HG02610 (cell line): ENCODE measurements at regions not wholly inside any gene's neighbourhood (a gene's known extent, or its start where the extent isn't known, plus 50 kb on each side); places are given as distances from the start of the nearest gene placed in this dataset.
"Not testable (repeated sequence)": the region's sequence is repeated elsewhere in the genome, so short reads cannot be mapped to it uniquely, and the experiment has no call there.

Source experiments
- ATAC-seq: cut with Tn5 transposase; IDR thresholded peaks from one replicate; pipeline ENCODE4 v1.9.1; 2021; ENCODE audit warnings: mild to moderate bottlenecking, moderate library complexity; ENCODE audit not compliant: unreplicated experiment

DNA sequence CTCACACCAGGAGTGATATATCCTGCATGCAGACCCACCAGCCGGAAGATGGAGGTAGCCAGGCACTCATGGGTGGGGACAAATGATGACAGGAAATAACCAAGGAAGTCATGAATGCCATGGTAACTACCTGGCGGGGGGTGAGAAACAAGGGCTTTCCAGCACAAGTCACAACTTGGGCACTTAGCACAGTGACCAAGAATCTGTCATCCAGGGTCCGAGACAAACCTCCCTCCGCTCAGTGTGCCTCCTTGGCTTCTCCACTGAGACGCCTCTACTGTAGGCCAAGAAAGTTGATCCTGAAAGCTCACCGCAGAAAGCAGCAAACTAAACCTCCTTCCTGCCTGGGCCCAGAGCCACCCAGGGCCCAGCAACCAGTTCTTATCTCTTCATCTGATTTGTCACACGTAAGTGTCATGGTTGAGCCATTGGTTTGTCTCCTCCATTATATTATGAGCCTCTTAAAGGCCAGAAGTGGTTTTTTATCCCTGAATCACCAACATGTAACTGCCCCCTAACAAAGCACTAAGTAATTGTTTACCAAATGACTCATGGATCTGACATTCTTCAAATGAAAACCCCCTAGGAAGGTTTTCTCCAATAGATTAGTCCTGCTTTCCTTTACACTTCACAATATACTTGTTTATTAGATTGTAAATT is 84.3 kb upstream of the TAB2 start:
- ATAC-seq: no peak

DNA sequence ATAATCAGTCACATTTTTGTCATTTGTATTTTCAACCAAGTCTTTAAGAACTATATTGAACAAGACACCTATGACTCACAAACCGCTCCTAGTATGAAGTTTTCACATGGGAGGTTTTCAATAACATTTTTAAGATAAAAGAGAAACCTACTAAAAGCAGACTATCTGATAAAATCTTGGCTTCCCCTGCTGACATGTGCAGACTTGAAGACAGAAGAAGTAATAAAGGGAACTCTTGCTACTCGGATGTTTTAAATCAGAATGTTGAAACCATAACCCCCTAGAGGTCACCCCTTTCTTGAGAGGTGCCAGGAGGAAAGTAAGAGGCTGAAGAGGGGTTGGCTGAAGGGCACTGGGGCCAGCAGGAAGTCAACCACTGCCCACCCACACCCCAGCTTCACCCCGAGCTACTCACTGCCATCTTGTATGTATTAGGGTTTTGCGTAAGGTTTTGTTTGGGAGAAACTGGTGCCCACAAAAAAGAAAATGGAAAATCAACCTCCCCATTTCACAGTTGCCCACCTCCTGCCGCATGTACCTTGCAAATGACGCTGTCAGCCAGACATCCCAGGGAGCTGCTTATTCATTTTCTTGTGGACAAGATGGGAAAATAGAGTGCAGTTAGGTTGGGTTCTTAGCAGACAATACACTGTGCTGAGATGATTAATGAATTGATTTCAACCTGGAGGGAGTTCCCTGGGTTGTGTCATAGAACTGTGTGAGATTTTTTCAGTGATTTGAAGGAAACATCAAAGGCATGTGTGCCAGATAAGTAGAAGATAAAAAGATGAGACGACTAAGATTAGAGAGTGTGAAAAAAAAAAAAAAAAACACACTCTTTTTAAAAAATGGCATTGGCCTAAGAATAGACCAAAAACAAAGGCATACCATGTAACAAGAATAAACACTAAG is 83.2 kb upstream of the TAB2 start:
- ATAC-seq: no peak

DNA sequence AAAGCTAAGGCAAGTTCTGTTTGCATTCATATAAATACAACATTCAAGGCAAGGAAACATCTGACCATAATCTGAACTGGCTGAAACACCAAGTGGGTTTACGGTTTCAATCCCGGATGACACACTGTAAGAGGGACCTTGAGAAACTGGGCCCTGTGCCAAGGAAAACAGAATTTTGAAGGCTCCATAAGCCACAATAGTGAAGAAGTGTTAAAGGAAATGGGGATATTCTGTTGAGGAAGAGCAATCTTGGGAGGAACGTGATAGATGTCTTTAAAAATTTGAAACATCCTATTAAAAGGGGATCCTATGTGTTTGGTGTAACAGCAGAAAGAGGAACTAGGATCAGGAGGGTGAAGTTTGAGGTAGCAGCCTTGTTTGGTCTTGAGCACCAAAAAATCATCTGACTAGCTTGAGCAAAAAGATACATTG is 82.4 kb upstream of the TAB2 start:
- peak; percentile 88 for ATAC-seq

DNA sequence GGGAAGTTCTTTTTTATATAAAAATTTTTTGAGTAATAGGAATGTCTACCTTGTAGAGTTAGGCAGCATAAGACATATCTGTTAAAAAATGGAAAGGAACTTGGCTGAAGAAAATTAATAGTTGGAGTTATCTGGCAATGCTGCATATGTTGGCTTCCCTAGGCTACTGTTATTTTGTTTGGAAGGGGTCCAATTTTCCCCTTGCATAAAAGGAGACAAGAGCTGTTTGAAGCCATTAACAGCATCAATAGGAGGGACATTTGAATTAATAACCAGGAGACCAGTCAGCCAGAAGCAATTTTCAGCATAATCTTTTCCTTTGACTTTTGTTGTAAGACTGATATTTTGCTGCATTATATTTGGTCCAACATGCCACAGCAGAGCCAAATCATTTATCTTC is 80.9 kb upstream of the TAB2 start:
- no peak for ATAC-seq

DNA sequence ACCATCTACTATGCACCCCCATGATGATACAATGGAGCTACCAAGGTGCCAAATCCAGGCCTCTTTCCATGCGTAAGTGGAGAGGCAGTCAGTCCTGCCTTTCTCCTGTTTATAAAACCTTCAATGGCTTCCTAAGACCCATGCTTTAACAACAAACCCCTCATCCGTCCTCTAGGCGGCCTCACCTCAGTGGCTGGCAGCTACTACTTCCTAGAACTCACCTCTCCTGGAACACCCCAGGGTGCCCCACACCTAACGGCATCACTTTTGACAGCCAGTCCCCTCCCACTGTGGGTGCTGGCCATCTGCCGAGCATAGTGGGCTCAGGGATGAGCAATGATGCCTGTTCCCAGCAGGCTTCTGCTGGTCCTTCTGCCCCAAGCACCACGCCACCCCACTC is 80.0 kb upstream of the TAB2 start:
- no peak for ATAC-seq

DNA sequence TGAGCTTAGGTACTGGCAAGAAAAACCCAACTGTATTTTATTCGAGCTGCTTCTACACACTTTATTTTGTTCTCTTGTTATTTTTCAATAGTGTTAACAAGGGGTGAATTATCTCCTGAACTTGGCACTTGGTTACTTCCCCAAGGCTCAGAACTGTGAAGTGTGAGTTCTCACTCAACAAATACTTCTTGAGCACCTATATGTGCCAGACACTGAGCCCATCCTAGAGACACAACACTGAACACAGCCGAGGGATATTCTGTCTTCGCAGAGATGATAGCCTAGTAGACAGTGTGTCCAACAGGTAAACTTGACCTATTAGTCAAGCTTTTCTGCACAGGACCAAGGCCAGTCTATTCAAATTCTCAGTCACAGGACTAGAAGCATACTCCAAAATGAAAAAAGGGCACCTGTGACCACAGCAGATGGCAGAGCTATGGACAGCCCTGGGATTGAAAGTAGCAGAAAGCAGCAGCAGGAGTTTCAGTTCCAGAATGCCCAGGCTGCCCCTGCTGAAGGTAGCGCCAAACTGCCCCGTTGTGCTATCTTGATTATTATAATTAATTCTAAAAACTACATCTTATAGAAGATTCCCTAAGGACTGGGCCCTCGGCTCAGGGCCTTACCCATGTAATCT is 77.8 kb upstream of the TAB2 start:
- ATAC-seq: no peak

DNA sequence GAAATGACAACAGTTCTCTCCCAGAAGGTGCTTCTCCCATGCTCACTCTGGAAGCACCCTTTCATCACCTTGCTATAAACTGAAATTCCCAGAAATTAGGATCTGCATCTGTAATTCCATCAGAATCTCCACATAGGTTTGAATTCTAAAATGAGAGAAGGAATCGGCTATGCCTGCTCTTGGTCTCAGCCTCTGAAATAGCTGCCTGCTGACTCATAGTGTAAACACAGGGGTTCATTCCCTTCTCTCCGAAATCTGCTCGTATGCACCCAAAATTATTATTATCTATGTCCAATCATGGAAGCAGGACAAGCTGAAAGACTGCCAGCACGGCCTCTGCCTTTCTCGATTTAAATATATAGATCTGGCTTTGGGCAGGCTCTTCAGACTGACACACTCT is 74.6 kb upstream of the TAB2 start:
- no peak for ATAC-seq

DNA sequence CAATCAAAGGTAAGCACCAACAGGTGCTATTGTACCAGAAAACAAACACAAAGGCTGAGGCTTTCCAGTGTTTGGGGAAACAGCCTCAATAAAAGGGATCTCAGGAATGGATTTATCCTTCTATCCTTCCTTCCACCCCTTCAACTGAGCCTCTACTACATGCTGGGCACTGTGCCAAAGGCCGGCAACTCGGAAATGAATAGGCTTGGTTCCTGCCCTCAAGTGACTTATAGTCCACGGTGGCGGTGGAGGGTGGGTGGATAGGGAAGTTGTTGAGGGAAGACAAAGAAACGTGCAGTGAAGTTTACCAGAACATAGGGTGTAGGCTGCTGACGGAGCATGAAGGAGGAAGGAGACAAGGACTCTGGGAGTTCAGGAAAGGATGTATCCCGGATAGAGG is 73.4 kb upstream of the TAB2 start:
- no peak for ATAC-seq

DNA sequence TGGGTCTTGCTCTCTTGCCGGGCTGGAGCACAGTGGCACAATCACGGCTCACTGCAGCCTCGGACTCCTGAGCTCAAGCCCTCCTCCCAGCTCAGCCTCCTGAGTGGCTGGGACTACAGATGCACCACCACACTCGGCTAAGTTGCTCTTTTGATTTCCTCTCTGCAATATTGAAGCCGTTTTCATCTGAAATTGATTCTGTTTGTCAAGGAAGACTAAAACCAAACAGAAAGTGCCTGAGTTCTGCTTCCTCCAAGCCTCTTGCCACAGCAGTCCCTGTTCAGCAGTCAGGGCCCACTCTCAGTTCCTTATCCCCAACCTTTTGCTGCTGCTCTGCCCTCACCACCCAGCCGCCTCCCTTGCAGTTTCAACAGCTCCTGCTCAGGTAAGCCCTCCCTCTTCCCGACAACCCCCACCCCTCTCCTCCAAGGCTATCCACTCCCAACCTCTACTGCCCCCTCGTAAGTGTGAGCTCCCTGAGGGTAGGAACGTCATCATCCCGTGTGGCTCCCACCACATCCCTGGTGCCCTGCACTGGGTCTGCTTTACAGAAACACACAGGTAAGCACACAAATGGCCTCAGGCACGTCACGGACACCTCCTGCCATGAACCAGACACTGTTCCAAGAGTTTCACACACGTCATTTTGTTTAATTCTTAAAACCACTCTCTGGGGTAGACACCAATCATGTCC is 70.7 kb upstream of the TAB2 start:
- peak; percentile 92 for ATAC-seq

DNA sequence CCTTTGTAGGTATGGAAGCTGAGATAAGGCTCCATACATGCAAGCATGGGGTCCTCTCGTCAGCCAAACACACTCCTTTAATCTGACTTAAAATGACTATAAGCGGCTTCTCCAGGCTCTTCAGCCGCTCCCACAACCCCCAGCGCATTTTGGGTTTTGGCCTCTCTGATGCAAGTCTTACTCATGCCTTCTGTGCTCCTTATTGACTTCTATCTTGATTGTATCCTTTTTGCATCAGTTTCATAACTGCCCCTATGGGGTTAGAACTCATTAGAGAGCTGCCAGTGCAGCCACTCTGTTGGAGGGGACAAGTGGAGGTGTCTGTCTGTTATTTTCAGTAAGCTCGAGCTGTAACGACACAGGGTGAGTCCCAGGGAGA is 70.1 kb upstream of the TAB2 start:
- no peak for ATAC-seq

DNA sequence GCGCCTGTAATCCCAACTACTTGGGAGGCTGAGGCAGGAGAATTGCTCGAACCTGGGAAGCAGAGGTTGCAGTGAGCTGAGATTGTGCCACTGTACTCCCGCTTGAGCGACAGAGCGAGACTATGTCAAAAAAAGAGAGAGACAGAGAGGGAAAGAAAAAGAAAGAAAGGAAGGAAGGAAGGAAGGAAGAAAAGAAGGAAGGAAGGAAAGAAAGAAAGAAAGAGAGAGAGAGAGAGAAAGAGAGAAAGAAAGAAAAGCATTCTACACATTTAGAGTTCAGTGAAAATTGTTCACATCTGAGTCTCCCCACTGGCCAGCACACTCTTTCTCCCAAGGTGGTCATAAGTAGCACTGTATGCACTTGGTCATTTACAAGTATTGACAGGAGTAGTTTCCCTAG is 69.2 kb upstream of the TAB2 start:
- not testable (repeated sequence) for ATAC-seq

DNA sequence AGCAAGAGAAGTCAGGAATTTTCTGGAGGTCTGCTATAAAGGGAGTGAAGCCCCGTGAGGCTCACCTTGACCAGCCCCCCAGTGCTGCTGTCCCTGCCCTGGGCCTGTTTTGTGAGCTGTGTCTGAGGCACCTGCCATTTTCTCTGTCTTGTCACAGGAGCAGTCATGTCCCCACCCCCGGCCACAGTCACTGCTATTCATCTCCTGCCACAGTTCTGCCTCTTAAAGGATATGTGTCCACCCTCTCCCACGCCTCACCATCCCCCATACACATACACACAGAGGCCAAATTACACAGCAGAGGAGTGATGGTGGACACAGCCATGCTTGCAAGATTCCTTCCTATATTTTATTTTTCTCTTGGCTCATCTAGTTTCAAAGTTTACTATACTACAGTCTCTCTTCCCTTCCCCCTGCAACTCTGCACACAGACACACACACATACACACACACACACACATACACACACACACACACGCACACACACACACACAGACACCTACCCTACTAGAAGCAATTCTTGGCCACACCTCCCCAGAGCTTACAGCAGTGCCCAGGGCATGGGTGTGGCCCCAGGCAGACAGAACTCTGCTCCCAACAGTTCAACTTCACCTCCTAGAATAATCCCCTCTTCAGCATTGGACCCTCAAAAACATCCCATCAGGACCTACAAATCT is 68.7 kb upstream of the TAB2 start:
- no peak for ATAC-seq

DNA sequence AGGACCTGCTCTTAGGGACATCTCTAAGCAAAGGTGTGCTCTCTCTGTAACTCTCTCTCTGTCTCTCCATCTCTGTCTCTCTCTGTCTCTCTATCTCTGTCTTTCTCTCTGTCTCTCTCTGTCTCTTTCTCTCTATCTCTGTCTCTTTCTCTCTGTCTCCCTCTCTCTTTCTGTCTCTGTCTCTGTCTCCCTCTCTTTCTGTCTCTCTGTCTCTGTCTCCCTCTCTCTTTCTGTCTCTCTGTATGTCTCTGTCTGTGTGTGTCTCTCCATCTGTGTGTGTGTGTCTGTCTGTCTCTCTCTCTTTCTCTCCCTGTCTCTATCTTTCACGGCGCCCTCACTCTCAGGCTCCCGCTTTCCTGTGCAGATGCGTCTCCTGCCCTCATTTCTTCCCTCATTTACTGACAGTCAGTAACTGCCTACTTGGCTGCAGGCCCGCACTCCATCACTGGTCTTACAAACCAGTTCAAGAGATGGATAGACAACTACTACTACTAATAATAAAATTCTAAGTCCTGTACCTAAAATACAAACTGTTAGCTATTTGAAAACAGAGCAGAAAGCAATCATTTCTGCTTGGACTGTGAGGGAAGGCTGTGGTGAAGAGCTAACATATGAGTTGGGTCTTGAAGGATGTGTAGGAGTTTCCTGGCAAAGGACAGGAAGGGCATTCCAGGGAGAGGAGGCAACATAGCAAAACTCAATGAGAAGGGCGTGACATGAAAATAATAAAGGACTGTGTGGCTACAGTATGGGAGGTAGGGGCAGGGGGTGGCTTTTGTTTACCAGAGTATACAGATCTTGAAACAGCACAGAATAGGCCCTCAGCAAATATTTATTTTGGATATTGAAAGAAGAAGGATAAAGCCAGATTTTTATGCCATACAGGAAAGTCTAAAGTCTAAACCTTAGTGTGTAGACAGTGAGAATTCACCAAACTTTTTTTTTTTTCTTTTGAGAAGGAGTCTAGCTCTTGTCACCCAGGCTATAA is 67.8 kb upstream of the TAB2 start:
- no peak for ATAC-seq

DNA sequence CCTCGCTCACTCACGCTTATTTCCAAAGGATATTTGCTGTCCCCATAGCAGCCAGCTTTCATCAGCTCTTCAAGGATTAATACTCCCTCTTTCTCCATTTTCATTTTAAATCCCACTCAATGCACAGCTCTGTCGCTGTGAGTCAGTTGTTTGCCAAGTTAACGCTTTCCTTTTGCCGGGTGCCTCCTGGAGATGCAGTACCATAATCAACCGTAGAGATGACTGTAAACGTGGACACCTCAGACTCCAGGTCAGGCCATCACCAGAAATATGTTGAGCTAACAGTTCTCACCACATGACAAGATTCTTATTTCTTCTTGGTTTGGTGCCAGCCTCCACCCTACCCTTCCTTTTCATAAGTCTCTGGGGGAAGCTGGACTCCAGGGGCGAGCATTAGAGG is 66.6 kb upstream of the TAB2 start:
- ATAC-seq: no peak

DNA sequence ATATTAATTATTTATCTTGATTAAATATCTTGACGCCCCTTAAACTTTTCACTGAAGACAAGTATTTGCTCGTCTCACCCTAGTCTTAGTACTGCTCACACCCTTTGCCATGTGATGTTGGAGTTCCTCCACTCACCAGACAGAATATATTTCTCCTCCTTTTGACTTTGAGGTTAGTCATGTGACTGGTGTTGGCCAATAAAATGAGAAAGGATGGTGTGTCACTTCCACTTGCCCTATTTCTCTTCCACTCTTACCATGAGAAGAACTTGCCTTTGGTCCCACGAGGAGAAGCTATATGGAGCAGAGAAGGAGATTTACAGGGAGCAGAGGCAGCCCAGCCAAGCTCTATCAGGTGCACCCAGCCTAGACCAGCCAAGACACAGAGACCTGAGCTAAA is 64.9 kb upstream of the TAB2 start:
- ATAC-seq: no peak

DNA sequence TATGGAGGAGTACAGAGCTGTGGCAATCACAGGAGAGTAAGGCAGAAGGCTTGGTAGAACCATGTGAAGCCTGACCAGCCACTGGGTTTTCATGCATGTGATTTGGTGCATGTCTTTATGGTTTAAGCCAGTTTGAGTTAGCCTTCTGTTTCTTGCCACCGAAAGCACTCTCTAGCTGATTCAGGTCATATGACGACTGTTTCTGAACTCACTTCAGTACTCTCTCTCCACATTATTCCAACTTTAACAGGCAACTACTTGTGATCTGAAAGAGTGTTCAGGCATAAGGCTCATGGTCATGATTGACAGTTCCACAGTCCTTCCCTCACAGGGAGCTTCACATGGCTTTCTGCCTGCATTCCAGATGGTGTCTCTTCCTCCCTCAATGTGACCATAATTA is 63.3 kb upstream of the TAB2 start:
- no peak for ATAC-seq

DNA sequence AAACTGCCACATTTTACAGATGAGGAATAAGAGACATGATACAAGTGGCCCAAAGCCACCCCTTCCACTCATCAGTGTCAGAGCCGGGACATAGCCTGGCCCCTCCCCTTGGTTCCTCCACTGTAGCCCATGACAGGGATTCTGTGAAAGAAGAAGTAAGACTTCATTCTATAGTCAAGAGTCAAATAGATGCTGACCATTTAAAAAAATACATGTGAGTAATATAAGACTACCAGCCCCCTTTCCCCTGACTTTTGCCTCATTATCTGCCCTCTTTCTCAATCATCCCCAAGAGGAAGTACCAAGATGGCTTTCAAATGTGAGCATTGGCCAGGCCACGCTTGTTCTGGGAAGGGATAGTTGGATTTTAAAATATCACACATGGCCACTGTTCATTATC is 57.8 kb upstream of the TAB2 start:
- ATAC-seq: no peak

DNA sequence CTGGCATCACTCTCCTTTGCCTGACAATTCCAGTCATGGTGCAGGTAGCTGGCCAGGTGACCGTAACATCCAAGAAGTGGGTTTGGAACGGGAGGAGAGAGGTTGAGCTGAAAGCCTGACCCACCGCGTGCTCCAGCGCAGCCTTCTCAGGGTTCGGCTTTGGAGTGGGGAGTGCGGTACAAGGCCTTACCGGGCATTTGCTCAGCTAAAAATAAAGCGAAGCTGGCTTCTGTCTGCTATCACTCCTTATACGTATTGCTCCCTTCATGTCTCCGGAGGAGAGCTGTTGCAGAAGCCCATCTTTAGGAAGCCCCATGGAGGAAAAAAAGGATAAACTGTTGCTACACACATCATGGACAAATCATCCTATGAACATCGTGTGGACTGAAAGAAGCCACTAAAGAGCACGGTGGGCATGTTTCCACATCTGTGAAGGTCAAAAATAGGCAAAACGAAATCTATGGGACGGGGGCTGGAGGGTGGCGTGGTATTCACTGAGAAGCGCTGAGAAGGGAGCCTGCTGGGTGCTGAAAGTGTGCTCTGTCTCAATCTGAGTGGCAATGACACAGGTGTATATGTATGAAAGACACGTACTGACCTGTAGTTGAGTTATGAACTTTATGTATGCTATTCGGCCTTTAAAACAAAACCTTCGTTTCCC is 57.2 kb upstream of the TAB2 start:
- no peak for ATAC-seq

DNA sequence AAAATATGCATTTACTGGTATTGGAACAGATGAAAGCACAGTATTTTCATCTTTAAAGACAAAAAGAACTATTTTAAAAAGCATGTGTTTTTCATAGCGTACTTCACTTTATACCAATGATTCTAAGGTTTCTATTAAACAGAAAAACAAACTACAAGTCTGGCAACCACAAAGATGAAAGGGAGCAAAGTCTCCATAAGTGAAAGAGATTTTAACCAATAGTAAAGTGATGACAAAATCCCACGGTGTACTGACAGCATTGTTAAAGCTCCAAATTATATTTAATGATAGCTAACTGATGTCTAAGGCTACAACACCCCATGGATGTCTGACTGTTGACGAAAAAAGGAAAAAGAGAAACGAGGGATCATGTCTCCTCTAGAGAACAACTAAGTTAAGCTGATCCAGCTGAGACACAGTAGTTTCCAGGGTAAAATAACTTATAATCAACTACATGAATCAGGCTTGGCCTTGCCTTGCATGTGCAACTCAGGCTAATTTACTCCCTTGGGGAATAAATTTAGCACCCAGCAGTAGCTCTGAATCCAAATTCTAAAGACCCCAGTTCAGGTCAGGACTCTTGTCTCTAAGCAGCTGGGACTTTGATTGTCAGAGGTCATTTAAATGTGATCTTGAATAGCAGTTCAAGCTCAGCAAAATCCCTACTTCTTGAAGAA is 56.0 kb upstream of the TAB2 start:
- no peak for ATAC-seq
